ENCODE measurements at regions not wholly inside any gene's neighbourhood (a gene's known extent, or its start where the extent isn't known, plus 50 kb on each side); places are given as distances from the start of the nearest gene placed in this dataset.

GRCh38 chr4:175459571-175459970 lies 352.5 kb downstream of the GPM6A start (continued):
- TF ChIP-seq SP4 (IDR thresholded peaks at IDR 0.05; ENCODE audit: low read length), result no peak

Data from H1 (cell line).